DND-41 (cell line): ENCODE measurements at regions not wholly inside any gene's neighbourhood (a gene's known extent, or its start where the extent isn't known, plus 50 kb on each side); places are given as distances from the start of the nearest gene placed in this dataset.

Experiments
- EZH2 ChIP-seq: IDR thresholded peaks from 3 replicates; pipeline ENCODE4 v1.6.1; 2012; ENCODE audit warnings: borderline replicate concordance, low read depth, mild to moderate bottlenecking, moderate library complexity, low read length, inconsistent platforms; ENCODE audit not compliant: severe bottlenecking
- TF ChIP-seq, protein P1 (sequence below): IDR thresholded peaks from 2 replicates; pipeline ENCODE4 v1.5.1; 2012; ENCODE audit warnings: borderline replicate concordance, low read length, moderate library complexity, mild to moderate bottlenecking; ENCODE audit not compliant: poor library complexity, severe bottlenecking; ENCODE audit errors: extremely low read depth

GRCh38 chr6:111958534-111958933 is 85.3 kb upstream of the FYN start:
- TF ChIP-seq, protein P1, sequence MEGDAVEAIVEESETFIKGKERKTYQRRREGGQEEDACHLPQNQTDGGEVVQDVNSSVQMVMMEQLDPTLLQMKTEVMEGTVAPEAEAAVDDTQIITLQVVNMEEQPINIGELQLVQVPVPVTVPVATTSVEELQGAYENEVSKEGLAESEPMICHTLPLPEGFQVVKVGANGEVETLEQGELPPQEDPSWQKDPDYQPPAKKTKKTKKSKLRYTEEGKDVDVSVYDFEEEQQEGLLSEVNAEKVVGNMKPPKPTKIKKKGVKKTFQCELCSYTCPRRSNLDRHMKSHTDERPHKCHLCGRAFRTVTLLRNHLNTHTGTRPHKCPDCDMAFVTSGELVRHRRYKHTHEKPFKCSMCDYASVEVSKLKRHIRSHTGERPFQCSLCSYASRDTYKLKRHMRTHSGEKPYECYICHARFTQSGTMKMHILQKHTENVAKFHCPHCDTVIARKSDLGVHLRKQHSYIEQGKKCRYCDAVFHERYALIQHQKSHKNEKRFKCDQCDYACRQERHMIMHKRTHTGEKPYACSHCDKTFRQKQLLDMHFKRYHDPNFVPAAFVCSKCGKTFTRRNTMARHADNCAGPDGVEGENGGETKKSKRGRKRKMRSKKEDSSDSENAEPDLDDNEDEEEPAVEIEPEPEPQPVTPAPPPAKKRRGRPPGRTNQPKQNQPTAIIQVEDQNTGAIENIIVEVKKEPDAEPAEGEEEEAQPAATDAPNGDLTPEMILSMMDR = no peak
- no peak for TF ChIP-seq EZH2
